Activated effector memory CD4-positive, alpha-beta T cell treated with anti-CD3 and anti-CD28 coated beads, Interleukin-2, amount 50 U/mL, for 16 hours (primary cell): ENCODE measurements at regions not wholly inside any gene's neighbourhood (a gene's known extent, or its start where the extent isn't known, plus 50 kb on each side); places are given as distances from the start of the nearest gene placed in this dataset.

Experiments used
- DNase-seq: peaks from one replicate; pipeline ENCODE4 v3.0.0-alpha.2; 2020

- no peak for DNase-seq
Measured at GRCh38 chr2:147547440-147547839, 297.4 kb upstream of the ACVR2A start.

GRCh38 chr2:147546109-147546508 is 298.7 kb upstream of the ACVR2A start:
- DNase-seq: no peak

DNA sequence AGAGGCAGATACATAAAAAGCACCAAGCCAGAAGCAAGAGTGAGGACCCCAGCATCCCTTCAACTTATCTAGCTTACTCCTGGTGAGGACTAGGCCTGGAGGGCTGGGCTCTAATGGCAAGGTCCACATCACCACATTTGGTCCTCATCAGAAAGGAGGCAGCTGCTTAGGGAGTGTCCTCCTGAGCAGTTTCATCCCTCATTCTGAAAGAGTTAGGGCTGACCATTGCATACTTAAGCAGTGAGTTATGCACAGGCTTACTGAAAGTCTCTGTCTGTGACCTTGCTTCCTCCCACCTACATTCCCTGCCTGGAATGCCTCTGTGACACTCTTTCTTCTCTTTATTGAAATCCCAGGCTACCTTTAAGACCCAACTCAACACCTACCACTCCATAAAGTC is 301.8 kb upstream of the ACVR2A start:
- no peak for DNase-seq

- no peak for DNase-seq
Measured at GRCh38 chr2:147542351-147542750, 302.5 kb upstream of the ACVR2A start.

DNA sequence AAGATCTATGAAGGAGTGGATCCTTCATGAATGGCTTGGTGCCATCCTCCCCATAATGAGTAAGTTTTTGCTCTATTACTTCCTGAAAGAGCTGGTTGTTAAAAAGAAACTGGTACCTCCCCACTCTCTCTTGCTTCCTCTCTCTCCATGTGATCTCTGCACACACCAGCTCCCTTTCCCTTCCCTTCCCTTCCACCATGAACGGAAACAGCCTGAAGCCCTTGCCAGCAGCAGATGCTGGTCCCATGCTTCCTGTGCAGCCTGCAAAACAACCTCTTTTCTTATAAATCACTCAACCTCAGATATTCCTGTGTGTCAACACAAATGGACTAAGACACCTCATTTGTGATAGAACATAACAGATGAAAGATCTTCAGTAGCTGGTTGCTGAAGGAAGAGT is 303.5 kb upstream of the ACVR2A start:
- DNase-seq: no peak

DNA sequence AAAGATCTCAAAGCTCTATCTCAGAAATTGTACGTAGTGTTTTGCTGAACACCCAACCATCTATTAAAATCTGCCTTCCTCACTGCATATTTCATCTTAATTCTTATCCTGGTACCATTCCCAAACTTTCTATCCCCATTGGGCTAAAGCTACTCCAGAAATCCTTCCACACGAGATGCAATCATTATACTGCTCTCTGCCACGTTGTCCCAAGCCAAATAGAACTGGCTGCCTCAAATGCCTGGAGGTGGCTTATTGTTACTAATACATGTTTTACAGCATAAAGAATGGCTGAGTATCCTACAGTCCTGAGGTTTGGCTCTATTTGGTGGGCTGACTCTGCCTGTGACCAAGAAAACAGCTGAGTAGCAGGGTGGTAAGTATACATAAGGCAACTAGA is 306.0 kb upstream of the ACVR2A start:
- DNase-seq: no peak

DNA sequence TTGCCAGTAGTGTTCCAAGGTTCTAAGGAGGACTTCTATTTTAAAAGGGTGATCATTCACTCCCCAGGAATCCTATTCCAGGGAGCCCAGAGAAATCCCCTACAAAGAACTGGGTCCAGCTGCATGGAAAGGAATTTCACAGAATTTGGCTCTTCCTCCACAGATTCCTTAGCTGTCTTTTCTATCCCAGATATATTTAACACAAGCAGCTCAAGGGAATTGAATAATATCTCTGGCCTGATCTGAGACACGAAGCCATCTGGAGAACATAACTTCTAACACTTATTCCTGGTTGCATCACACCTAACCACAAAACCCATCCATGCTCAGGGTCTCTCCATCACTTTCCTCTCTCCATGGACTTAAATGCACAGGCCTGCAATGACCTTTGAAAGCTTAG is 306.7 kb upstream of the ACVR2A start:
- DNase-seq: no peak

DNA sequence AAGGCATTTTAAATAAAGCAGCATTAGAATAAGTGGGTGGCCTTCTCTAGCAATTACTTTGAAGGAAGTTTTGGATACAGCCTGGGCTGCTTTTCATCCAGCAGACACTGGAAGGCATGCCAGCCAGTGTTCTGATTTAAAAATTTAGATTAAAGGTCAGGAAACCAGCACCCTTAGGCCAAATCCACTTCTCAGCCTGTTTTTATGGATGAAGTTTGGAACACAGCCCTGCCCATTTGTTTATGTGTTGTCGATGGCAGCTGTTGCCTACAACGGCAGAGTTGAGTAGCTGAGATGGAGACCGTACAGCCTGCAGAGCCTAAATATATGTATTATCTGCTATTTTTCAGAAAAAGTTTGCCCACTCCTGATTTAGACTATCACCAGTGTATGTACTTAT is 313.6 kb upstream of the ACVR2A start:
- DNase-seq: no peak

DNA sequence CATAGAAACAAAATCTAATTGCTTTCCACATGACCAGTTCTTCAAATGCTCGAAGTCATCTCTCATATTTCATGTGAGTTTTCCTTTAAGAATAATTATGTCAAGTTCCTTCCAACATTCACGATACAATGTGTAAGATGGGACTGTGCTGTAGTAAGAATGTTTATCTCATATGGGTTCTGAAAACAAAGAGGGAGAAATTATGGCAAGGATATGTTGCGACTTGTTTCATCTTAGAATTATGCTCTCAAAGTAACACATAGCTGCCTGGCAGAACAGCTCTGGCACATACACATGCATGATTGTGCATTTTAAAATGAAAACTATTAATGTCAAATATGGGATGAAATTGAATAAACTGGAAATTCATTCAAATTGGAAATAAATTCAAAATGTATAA is 314.8 kb upstream of the ACVR2A start:
- no peak for DNase-seq

DNA sequence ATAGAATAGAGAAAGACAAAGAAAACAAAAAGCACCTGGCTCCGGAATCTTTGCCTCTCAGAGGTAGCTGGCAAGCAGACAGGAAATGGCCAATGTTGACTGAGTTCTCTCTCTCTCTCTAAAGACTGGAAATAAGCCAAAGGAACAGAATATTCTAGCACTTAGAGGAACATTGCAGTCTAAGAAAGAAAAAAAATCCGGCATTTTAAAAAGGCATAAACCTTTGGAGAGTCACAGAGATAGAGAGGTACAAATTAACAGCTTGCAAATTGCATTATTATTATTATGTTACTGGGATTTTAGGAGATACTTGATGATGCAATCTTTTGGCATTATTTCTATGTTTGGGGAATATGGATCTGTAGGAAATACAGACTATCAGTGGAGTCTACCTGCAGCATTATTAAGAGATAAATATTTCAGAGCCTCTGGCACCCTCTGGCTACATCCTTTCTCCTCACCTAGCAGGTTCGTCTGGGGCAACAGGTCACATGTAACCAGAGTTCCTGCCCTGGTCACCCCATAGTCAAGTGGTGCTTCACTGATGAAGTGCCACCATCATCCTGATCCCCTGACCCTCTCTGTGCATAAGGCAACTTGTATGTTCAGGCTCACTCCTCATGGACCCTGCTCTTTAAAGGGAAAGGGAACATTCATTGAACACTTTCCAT is 318.9 kb upstream of the ACVR2A start:
- DNase-seq: no peak

GRCh38 chr2:147524912-147525311 is 319.9 kb upstream of the ACVR2A start:
- no peak for DNase-seq

- DNase-seq: no peak
Measured at GRCh38 chr2:147523415-147523814, 321.4 kb upstream of the ACVR2A start.

- DNase-seq: no peak
Measured at GRCh38 chr2:147521936-147522335, 322.9 kb upstream of the ACVR2A start.

DNA sequence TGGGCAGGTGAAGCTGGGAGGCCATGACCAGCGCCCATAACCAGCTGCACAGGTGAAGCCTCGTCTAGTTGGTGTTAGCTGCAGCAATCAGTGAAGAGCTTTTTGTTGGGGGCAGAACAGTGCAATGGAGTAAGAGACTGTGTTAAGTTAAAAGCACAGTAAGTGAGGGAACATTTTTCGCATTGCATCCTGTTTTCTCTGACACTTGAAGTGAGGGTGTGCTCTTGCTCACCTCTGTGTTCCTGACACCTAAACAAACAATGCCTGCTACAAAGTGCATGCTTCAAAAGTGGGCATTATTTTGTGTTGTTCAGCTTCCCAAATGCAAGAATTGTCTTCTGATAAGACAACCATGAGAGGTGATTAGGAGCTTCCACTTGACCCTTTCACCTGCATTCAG is 324.0 kb upstream of the ACVR2A start:
- no peak for DNase-seq

GRCh38 chr2:147519178-147519577 is 325.7 kb upstream of the ACVR2A start:
- DNase-seq: no peak

GRCh38 chr2:147515213-147515612 is 329.6 kb upstream of the ACVR2A start:
- DNase-seq: no peak

GRCh38 chr2:147512206-147512605 is 332.6 kb upstream of the ACVR2A start:
- DNase-seq: no peak

GRCh38 chr2:147511491-147511948 is 333.3 kb upstream of the ACVR2A start:
- no peak for DNase-seq

- no peak for DNase-seq
Measured at GRCh38 chr2:147509821-147510220, 335.0 kb upstream of the ACVR2A start.

GRCh38 chr2:147506889-147507288 is 337.9 kb upstream of the ACVR2A start:
- no peak for DNase-seq

GRCh38 chr2:147502711-147503290 is 342.0 kb upstream of the ACVR2A start:
- DNase-seq: no peak

GRCh38 chr2:147501968-147502367 is 342.9 kb upstream of the ACVR2A start:
- DNase-seq: no peak

GRCh38 chr2:147500819-147501395 is 343.9 kb upstream of the ACVR2A start:
- DNase-seq: no peak

DNA sequence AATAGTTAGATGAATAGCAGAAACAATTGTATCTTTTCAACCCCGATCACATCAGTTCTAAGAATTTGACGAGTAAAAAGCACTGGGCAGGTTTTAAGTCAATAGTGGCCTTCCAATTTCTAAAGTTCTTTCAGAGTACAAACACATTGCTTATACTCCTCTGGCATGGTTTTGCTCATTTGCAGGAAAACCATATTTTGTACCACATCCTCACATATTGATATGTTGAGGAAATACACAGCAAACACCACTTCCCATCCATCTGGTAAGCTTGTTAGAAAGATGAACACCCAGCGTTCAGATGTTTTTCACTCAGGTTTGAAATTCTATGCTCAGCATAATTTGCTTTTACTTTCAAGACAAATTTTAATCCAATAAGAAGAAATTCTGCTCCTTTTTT is 344.6 kb upstream of the ACVR2A start:
- DNase-seq: no peak

DNA sequence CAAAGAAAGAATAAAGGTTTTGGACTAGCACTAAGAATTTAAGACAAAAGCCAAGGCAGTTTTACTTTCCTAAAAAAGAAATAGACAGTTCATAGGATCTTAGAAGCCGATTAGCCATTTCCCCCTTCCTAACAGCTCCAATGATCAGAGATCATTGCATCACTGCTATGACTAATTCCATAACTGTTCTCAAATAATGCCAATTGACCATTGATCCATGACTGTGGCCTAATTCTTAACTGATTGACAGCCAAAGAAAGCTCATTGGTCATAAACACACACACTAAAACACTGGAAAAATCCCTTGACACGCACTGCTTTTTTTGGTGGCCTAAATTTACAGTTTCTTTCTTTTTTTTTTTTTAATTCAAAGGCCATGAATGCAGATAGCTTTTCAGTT is 345.0 kb upstream of the ACVR2A start:
- no peak for DNase-seq
